ENCODE measurements at regions not wholly inside any gene's neighbourhood (a gene's known extent, or its start where the extent isn't known, plus 50 kb on each side); places are given as distances from the start of the nearest gene placed in this dataset.

GRCh38 chr9:134534661-134535080, 106.9 kb upstream of the COL5A1 start:
- TF ChIP-seq EZH2 (IDR thresholded peaks at IDR 0.05; ENCODE audit: borderline replicate concordance, low read depth, low read length, poor library complexity, severe bottlenecking), result no peak
- TF ChIP-seq, protein P1, sequence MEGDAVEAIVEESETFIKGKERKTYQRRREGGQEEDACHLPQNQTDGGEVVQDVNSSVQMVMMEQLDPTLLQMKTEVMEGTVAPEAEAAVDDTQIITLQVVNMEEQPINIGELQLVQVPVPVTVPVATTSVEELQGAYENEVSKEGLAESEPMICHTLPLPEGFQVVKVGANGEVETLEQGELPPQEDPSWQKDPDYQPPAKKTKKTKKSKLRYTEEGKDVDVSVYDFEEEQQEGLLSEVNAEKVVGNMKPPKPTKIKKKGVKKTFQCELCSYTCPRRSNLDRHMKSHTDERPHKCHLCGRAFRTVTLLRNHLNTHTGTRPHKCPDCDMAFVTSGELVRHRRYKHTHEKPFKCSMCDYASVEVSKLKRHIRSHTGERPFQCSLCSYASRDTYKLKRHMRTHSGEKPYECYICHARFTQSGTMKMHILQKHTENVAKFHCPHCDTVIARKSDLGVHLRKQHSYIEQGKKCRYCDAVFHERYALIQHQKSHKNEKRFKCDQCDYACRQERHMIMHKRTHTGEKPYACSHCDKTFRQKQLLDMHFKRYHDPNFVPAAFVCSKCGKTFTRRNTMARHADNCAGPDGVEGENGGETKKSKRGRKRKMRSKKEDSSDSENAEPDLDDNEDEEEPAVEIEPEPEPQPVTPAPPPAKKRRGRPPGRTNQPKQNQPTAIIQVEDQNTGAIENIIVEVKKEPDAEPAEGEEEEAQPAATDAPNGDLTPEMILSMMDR (conservative IDR thresholded peaks at IDR 0.05; ENCODE audit: low read depth, low read length), result no peak
